ENCODE measurements at regions not wholly inside any gene's neighbourhood (a gene's known extent, or its start where the extent isn't known, plus 50 kb on each side); places are given as distances from the start of the nearest gene placed in this dataset.

DNA sequence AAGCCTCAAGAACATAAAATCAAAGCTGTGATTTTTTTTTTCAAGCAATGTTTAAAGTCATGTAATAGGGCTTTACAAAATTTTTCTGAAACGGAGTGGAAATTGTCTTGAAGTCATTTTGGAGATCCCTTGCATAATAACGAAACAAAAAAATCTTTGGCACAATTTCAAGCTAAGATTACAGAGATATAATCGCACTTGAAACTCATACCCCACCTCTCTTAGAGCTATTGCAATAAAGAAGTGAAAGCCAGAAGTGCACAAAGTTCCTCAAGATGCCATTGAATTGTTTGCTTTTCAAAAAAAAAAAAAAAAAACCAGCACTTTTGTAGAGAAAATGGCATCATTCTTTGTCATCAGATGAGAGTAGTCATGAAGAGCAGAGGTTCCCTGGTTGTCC is 152.3 kb downstream of the PAX3 start:
- DNase-seq (ENCODE audit: low spot score), result no peak

- DNase-seq (ENCODE audit: low spot score), result no peak
Measured at GRCh38 chr2:222142027-222142426, 156.8 kb downstream of the PAX3 start.

GRCh38 chr2:222136106-222136630 is 162.6 kb downstream of the PAX3 start:
- no peak for DNase-seq (ENCODE audit: low spot score)

DNA sequence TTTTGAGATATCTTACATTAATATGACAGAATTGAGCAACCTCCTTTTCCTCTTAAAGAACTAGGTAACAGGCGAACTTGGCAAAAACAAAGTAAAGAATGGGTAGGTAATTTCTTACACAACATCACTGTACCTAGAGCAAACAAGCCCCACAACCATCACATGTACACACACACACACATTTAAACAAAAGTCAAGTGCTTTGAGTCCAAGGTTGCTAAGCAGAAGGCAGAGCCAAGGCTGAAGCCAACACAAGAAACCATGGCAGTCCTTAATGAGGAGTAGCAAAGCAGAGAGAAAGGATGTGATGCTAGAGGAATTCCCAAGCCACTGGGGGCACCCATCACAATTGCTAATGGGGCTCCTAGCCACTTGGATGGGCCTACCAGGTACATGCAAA is 164.1 kb downstream of the PAX3 start:
- no peak for DNase-seq (ENCODE audit: low spot score)

- no peak for DNase-seq (ENCODE audit: low spot score)
Measured at GRCh38 chr2:222133897-222134296, 164.9 kb downstream of the PAX3 start.

DNA sequence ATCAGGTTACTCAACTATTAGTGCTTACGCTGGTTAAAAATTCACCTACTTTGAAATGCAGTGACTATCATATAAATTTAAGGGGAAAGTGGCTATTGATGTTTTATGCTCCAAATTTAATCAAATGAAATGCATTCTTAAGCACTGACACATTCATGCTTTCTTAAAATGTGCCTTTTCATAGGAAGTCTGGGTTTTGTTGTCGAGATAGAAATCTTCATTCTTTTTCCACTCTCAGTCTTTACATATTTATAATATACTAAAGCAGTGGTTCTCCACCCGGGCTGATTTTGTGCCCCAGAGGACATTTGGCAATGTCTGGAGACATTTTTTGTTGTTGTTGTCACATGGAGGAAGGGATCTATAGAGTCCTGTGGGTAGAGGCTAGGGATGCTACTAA is 167.9 kb downstream of the PAX3 start:
- DNase-seq (ENCODE audit: low spot score), result no peak

DNA sequence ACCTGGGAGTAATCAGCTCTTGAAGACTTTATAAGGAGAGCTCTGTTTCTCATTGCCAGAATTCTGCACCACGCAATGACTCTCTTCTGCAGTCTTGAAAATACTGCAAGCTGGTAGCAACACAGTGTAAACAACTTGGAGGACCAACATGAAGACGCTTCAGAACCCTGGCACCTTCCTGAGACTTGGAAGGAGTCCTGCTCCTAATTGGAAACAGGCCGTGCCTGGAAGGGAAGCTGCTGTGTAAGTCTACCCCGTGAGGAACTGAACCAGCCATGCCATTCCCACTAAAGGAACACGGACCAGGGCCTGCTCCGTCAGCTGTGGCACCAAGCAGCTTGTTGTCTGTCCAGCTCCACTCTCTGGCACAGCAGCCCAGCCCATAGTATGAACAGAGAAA is 171.1 kb downstream of the PAX3 start:
- no peak for DNase-seq (ENCODE audit: low spot score)

GRCh38 chr2:222120933-222121332 is 177.9 kb downstream of the PAX3 start:
- no peak for DNase-seq (ENCODE audit: low spot score)

GRCh38 chr2:222115296-222115695 is 183.5 kb downstream of the PAX3 start:
- no peak for DNase-seq (ENCODE audit: low spot score)

DNA sequence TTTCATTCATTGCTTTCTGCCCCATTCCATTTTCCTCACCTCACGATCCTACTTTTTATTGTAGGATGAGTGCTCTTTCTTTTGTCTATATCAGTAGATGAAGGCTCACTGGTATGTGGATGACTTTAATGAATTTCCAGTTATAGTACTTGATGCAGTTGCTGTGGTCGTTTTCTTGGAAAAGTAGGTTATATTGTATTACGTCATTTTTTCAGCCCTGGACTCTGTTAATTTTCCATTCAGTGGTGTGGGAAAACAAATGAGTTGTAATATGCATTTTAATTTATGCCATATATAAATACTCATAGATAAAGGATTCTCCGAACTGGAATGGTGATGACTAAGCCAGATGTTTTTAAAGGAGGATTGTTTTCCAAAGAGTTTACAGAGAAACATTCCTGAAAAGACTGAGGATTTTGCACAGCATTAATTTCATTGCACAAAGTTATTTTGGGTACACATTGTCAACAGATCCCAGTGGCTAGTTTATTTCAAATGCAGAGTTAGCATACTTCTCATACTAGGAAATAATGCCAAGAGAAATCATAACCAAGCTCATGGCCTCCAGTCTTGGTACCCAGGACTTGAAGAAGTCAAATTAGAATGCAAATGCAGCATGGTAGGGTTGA is 189.7 kb downstream of the PAX3 start:
- DNase-seq (ENCODE audit: low spot score), result no peak

GRCh38 chr2:222108497-222108896 is 190.3 kb downstream of the PAX3 start:
- no peak for DNase-seq (ENCODE audit: low spot score)

DNA sequence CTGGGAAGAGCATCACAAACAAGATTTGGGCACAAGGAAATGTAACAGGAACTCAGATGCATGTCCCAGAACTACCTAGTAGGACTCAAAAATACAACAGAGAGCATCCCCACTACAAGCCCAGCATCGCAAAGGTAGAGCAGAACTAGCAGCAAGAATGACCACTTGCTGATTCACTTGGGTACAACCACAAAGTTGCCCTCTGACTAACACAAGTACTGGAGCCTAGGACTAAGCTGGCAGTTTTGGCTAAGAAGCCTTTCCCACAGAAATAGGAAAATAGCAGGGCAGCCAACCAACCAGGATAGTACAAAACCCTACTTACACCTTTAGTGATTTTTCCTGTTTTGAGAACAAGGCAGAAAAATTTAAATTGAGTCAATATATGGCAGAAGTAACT is 193.8 kb downstream of the PAX3 start:
- DNase-seq (ENCODE audit: low spot score), result no peak

DNA sequence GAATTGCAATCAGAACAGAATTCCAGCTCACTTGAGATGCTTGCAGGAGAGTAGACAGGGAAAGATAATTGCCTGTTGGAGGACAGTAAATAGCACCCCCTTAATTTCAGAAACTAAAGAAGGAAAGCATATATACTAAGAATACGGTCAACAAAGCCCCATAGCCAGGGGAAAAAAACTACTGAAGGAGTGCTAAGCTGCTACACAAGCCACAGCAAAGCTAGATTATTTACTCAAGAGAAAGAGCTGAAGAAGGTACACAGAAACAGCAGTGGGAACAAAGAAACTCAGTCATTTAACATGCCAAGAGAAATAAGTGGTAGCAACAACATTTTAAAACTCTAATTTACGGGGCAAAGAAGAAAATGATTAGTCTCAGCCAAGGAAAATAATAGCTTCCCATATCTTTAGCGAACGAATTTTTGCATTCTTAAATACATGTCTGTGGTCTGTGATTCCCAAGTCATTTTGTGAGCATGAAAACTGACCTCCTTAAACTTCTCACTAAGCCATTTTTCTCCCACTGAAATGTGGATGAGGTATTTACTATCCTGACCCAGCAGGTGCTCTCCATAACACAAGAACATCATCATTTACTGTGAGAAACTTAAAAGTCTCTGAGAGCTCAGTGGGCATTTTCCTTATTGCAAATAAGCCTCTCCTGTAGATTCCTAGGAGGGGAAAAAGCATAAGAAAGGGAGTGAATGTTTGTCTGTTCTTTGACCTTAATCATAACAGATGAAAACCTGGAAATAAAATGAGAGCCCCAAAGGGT is 196.0 kb downstream of the PAX3 start:
- no peak for DNase-seq (ENCODE audit: low spot score)

GRCh38 chr2:222100704-222101699 is 197.8 kb downstream of the PAX3 start:
- no peak for DNase-seq (ENCODE audit: low spot score)

DNA sequence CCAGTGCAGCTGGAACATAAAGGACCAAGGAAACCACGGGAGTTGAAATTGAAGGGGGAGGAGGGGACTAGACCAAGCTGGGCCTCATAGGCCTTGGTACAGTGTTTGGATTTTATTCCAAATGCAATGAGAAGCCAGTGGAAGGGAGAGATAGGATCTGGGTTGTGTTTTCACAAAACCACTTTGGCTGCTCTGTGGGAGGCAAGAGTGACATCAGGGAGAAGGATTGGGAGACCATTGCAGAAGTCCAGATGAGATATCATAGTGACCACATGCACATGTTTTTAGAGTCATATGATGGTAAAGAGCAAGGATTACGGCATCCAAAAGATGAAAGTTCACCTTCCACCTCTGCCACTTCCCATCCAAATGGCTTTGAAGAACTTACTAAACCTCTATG is 210.2 kb downstream of the PAX3 start:
- DNase-seq (ENCODE audit: low spot score), result no peak

DNA sequence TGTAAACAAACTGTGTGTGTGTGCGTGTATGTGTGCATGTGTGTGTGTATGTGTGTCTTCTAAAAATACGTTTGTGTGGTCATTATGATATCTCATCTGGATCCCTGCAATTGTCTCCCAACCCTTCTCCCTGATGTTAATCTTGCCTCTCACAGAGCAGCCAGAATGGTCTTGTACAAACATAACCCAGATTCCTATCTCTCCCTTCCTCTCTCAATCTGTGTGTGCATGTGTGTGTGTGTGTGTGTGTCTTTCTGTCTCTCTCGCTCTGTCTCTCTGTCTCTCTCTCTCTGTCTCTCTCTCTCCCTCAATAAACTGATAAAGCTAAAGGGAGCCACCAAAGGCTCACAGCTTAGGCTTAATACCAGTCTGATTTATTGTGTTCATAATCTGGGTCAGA is 210.8 kb downstream of the PAX3 start:
- DNase-seq (ENCODE audit: low spot score), result no peak

GRCh38 chr2:222082201-222082600 is 216.6 kb downstream of the PAX3 start:
- no peak for DNase-seq (ENCODE audit: low spot score)

DNA sequence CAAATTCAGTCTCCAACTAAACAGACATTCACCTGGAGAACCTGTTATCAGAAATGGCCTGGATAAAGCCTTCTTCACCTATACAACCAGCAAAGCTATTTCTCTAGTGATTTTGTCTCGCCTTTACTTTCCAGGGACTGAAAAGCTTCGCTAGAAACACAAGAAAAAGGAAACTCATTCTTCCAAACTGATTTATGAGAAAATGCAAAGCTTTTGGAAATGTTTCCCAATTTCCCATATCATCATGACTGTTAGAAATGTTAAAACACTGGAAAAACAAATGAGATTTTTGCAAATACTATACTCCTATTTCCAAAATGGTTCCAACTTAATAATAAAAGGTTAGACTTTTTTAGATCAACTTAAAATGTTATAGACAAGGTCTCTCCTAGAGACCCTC is 218.7 kb downstream of the PAX3 start:
- DNase-seq (ENCODE audit: low spot score), result no peak

DNA sequence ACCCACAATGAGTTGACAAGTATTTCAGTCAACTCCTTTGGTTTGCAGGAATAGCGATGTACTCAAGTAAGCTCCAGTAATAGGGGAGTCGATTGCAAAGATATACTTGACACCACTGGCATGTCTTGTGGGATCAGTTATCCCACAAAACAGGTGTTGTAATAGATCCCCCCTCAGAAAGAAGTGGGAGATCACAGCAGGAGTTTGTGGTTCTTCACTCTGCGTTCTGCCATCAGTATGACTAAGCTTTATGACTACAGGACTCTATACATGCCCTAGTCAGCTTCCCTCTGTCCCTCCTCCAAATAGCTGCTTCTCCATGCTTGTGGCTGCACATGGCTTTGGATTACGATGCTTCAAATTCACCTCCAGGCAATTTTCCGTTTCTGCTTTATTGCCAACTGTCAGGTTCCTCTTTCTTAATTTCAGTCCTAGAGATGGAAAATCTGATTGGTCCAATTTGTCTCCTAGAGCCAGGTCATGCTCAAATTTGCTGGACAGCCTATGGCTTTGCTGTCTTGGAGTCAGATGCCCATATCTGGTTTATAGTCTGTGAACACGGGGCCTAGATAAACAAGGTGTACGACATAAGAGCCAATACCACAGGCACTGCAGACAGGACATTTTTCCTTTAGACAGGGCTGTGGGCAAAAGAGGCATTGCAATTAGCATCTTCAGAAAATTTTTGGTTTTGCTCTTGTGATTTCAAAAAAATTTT is 221.7 kb downstream of the PAX3 start:
- no peak for DNase-seq (ENCODE audit: low spot score)

- DNase-seq (ENCODE audit: low spot score), result no peak
Measured at GRCh38 chr2:222074674-222075073, 224.1 kb downstream of the PAX3 start.

GRCh38 chr2:222071911-222072310 is 226.9 kb downstream of the PAX3 start:
- DNase-seq (ENCODE audit: low spot score), result no peak

DNA sequence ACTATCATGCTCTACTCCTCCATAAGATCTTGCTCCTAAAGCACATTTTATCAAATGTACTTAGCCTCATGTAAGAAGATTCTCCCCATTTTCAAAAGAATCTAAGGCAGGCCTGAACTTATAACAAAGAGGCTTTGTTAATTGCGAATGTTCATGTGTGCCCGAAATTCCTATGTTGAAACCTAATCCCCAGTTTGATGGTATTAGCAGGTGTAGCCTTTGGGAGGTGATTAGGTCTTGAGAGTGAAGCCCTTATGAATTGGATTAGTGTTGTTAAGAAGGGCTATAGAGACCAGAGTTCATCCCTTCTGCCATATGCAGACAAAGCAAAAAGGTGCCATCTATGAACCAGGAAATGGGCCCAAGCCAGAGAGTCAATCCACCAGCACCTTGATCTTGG is 234.5 kb downstream of the PAX3 start:
- no peak for DNase-seq (ENCODE audit: low spot score)
